Fibroblast of skin of scalp (primary cell): ENCODE measurements at regions not wholly inside any gene's neighbourhood (a gene's known extent, or its start where the extent isn't known, plus 50 kb on each side); places are given as distances from the start of the nearest gene placed in this dataset.

Source experiments
- DNase-seq: peaks from one replicate; pipeline ENCODE4 v3.0.0-alpha.2; 2013

DNA sequence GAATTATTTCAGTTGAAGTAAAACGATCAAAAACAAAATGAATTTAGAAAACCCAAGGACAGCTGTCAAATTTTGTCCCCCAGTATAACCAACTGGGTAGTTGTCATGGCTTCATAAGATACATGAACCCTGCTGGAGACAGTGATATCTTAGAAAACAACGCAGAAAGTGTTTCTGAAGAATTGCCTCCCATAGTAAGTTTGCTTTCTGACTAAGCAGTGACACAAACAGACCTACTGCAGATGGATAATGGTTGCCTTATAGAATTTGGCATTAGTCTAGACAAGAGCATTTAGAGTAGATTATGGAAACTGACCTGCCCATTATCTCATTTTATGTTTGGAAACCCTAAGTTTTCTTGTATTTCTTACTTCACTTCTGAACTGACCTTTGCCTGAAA is 187.7 kb upstream of the KCNN2 start:
- DNase-seq = no peak

GRCh38 chr5:114174837-114175236 is 187.0 kb upstream of the KCNN2 start:
- peak; percentile 25 for DNase-seq

GRCh38 chr5:114176356-114176755 is 185.5 kb upstream of the KCNN2 start:
- peak; percentile 73 for DNase-seq

DNA sequence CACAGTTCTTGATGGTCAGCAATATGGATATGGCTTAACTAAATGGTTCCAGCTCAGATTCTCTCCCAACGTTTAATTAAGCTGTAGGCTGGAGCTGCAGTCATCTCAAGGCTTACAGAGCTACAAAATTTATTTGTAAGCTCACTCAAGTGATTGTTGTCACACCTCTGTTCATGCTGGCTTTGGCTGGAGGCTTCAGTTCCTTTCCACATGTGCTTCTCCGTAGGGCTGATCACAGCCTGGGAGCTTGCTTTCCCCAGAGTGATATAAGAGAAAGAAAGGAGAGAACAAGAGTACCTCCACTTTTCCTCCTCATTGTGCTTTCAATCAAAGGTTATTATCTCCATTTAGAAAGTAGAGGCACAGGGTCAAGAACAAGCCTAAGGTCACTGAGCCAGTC is 182.7 kb upstream of the KCNN2 start:
- no peak for DNase-seq

GRCh38 chr5:114184006-114184405 is 177.9 kb upstream of the KCNN2 start:
- DNase-seq = peak; percentile 54

DNA sequence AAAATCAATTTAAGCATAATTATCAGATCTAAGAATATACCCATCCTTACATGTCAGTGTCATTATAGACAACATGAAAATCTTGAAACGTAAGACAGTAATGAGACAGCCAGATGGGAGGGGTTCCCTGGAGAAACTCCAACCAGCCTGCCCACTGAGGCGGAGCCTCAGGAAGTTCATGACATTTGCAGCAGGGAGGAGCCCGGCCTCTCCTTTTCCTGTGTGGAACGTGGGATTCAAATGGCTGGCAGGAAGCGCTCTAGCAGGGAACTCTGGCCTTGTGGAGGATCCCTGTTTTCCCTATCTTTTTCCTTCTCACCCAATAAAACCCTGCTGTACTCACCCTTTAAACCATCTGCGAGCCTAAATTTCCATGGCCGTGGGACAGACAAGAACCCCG is 176.6 kb upstream of the KCNN2 start:
- peak; percentile 38 for DNase-seq

- DNase-seq = no peak
These were observed 170.4 kb upstream of the KCNN2 start for GRCh38 chr5:114191441-114191840.

DNA sequence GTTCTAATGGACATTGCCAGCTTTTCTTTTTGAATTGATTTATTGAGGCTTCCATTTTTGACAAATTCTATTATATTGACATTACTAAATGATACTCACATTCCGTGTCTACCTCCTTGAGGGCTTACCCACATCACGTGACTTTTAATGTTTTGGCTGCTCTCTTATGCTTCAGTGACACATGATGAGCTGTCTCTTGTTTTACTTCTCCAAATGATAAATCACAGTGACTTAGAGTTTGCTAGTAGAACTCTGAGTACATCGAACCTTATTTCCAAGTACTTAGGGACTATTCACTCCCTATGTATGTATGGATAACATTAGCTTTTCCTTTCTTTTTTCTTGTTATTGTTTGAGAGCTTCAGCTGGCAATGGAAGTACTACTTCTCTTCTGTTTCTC is 169.8 kb upstream of the KCNN2 start:
- peak; percentile 36 for DNase-seq

GRCh38 chr5:114201332-114201731 is 160.5 kb upstream of the KCNN2 start:
- DNase-seq = no peak

DNA sequence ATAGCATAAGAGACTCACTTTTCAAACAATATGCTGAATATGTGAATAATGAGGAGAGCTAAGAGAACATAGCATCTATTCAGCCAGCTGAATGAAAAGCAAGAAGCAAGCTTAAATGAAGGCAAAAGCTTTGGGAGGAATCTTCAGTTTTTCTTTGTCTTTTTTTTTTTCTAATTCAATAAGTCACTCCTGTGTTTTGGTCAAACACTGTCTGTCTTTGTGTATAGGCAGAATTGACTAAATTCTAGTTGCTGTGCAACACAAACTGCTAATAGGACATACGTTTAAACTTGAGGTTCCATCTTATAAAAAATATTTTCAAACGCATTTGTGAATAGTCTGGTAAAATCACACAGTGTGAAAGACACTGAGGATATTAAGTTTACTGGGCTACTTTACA is 156.9 kb upstream of the KCNN2 start:
- DNase-seq = no peak

DNA sequence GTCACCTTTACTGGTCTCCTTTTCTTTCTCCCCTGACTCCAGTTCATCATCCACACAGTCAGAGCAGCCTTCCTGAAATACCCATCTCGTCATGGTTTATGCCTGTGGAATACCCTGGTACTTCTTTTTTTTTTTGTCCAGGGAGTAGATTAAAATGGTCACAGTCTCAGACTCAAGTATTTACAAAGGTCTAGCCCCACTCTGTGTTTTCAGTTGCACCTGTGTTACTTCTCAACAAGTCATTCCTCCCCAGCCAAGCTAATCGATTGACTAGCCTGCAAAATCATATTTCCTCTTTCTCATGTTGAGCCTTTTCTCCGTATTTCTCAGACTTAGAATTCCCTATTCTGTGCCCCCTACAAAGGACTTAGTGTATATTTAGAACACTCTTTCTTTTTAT is 155.2 kb upstream of the KCNN2 start:
- DNase-seq = no peak

GRCh38 chr5:114207615-114208014 is 154.3 kb upstream of the KCNN2 start:
- no peak for DNase-seq

- DNase-seq = no peak
These were observed 153.8 kb upstream of the KCNN2 start for GRCh38 chr5:114208120-114208519.

- DNase-seq = no peak
These were observed 153.3 kb upstream of the KCNN2 start for GRCh38 chr5:114208588-114208987.

GRCh38 chr5:114210662-114211061 is 151.2 kb upstream of the KCNN2 start:
- DNase-seq = no peak

DNA sequence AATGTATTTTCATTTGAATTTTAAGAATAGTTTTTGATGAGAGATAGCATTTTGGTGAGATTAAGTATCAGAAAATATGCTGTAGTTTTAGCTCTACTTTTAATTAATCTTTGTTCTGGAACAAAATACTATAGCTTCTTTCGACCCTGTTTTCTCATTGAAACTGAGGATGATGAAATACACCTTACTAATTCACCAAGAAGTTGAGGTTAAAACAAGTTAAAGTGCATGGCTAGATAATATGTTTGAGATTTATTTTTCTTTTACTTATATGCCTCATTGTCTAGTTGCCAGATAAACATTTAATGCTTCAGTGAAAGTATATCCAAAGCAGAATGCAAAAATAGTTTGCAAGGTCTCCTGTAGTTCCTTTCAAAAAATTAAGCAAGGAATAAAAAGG is 140.1 kb upstream of the KCNN2 start:
- no peak for DNase-seq

DNA sequence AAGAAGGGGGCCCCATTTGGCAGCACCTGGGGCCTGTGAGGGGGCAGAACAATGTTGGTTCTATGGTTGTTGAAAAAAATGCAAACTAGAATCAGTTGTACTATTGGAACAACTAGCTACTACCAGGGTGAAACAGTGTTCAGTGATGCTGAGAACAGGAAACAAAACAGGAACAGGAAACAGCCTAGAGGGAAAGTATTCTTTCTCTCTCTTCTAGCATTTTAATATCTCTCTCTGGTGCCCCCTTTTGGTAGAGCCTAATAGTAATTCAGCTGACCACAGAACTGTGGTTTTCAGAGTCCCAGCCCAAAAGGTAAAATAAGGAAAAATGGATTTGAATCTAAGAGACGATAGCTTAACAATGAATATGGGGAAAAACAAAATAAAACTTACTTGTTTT is 138.0 kb upstream of the KCNN2 start:
- peak; percentile 9 for DNase-seq

DNA sequence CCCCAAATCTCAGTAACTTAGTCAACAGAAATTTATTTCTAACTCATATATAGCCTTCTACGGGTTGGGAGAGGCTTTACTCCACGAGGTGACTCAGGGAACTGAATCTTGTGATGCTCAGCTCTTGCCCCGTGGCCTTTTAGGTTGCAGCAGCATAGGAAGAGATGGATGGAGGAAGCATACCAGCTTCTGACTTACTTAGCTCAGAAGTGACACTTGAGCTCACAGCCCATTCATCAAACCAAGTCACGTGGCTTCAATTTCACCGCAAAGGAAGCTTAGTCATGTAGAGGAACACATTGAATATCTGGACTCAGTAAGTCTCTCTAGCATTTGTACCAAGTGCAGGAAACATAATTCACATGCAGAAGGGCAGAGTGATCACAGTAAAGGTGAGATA is 124.1 kb upstream of the KCNN2 start:
- peak; percentile 21 for DNase-seq

GRCh38 chr5:114238771-114239313 is 123.0 kb upstream of the KCNN2 start:
- DNase-seq = no peak

- peak; percentile 87 for DNase-seq
These were observed 118.4 kb upstream of the KCNN2 start for GRCh38 chr5:114243281-114243971.

DNA sequence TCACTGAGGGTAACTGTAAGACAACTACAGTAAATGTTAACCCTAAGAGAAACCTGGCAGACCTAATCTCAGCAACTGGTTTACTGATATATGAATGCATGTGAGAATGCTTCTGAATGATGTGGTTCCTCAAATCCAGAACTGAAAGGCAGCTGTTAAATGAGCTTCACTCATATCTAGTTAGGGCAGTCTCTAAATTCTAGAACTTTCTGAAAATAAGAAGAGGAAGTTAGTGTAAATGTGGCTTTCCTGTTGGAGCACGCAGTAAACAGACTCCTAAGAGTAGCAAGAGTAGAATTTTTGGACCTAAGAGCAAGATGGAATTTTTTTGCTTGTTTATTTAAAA is 117.9 kb upstream of the KCNN2 start:
- DNase-seq = no peak

DNA sequence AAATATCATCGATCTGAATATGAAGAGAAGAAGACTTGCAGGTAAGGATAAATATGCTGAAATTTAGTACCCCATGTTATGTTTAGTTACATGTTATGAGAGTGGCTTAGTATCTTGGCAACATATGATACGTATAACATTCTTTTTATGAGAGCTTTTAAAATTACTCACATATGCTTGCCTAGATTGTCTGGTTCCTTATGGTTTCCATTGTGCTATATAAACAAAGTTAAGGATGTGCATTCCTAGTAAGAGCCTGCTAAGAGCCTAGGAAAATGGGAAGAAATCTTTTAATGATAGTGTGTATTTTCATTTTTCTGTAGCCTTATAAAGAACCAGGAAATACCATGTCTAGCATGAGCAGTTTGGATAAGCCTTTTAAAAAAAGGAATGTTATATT is 112.0 kb upstream of the KCNN2 start:
- peak; percentile 91 for DNase-seq

DNA sequence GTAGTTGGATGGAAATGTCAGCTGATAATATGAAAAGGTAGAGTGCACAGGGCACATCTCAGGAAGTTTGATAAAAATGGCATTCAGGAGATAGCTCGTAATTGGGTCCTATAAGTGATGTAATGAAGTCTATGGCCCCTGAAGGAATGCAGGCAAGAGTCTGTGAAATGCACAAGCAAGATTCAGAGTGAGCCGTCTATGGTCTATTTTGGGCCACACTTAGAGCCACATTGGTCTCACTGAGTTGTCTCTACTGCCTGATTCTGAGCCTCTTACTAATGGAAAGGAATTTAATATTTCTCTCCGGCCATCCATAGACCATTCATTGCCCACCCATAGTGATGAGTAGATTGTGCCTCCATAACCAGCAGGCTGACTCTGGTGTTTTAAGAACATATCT is 111.3 kb upstream of the KCNN2 start:
- peak; percentile 36 for DNase-seq

GRCh38 chr5:114252226-114252625 is 109.6 kb upstream of the KCNN2 start:
- DNase-seq = peak; percentile 34

DNA sequence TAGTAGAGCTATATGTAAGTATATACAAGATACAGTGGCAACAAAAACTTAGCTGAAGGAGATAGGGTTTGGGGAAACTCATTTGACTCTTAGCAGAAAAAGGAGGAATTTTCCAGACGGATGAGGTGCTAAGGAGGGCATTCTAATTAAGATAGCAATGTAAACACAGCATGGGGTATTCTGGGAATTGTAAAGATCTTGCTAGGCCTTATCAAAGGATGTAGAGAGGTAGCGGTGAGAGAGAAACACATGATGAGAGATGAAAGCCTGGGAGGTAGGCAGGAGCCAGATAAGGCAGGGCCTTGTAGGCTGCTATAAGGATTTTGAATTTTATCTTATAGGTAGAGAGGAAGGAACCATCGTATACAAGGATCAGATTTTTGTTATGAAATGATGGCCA is 106.6 kb upstream of the KCNN2 start:
- DNase-seq = no peak
